ENCODE measurements at regions not wholly inside any gene's neighbourhood (a gene's known extent, or its start where the extent isn't known, plus 50 kb on each side); places are given as distances from the start of the nearest gene placed in this dataset.

GRCh38 chr1:234845836-234846235, 235.9 kb upstream of the IRF2BP2 start:
- TF ChIP-seq TAF1 (IDR thresholded peaks at IDR 0.05; ENCODE audit: low read depth) (no peak), USF1 (IDR thresholded peaks at IDR 0.05) (no peak), MAX (IDR thresholded peaks at IDR 0.05) (no peak), EGR1 (IDR thresholded peaks at IDR 0.05) (no peak), CEBPB (IDR thresholded peaks at IDR 0.05) (no peak), EP300 (IDR thresholded peaks at IDR 0.05; ENCODE audit: borderline replicate concordance) (no peak), RAD21 (IDR thresholded peaks at IDR 0.05; ENCODE audit: low read depth) (no peak), REST (IDR thresholded peaks at IDR 0.05; ENCODE audit: low read depth) (no peak), YY1 (IDR thresholded peaks at IDR 0.05; ENCODE audit: low read depth) (no peak), TCF12 (IDR thresholded peaks at IDR 0.05; ENCODE audit: low read depth) (no peak), CREB1 (IDR thresholded peaks at IDR 0.05; ENCODE audit: low read depth) (no peak), FOXM1 (IDR thresholded peaks at IDR 0.05; ENCODE audit: borderline replicate concordance, low read depth) (no peak), ZBTB7A (IDR thresholded peaks at IDR 0.05; ENCODE audit: low read depth) (no peak)
